ENCODE measurements at regions not wholly inside any gene's neighbourhood (a gene's known extent, or its start where the extent isn't known, plus 50 kb on each side); places are given as distances from the start of the nearest gene placed in this dataset.

DNA sequence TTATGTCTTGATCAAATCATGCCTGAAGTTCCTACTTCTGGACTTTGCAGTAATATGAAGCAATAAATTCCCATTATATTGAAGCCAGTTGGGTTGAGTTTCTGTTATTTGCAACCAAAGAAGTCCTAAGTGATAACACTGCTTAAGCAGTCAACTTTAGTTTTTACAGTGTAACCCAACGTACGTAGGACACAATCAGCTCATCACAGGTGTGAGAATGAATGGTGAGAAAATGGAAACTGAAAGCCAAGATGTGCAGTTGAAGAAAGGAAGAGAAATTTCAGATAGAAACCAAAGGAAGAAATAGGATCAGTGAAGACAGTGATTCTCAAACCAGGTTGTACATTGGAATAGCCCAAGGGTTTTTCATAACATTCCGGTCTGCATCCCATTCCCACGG, 211.4 kb upstream of the ZFP64 start:
- H3K4me3 ChIP-seq (ENCODE audit: low read length): no peak overlapping the region
- no peak overlapping the region for H3K4me2 ChIP-seq (ENCODE audit: low read length)
- H2AFZ ChIP-seq (ENCODE audit: low read depth, low read length): no peak overlapping the region

DNA sequence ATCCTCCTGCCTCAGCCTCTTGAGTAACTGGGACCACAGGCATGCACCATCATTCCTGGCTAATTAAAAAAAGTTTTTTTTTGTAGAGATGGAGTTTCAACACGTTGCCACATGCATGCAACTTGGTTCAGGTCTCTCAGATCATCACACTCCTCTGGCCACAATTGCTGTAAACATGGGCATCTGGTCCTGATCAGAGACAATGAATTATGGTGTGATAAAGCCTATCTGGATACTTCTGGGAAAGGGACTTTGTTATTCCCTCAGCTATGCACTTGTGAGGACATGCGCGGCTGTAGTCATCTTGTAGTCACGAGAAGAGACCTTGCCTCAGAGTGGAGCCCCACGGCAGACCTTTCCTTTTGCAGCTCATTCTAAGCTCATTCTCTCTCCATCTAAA, 210.9 kb upstream of the ZFP64 start:
- Histone ChIP-seq H3K4me2 (ENCODE audit: low read length) (no peak overlapping the region), H3K4me3 (ENCODE audit: low read length) (no peak overlapping the region), H3K27me3 (ENCODE audit: low read depth, low read length) (peaks cover 65% of the 10 kb centered on the region), H4K20me1 (ENCODE audit: insufficient read depth, low read length) (no peaks in the 10 kb centered on the region), H3K27ac (ENCODE audit: low read length) (no peak overlapping the region), H2AFZ (ENCODE audit: low read depth, low read length) (no peak overlapping the region), H3K9ac (ENCODE audit: low read length) (no peak overlapping the region), H3K9me3 (ENCODE audit: insufficient read depth, low read length) (no peaks in the 10 kb centered on the region), H3K4me1 (ENCODE audit: low read length) (peaks cover 16% of the 10 kb centered on the region), H3K36me3 (replicated peaks; ENCODE audit: low read depth, low read length) (no peaks in the 10 kb centered on the region), H3K79me2 (ENCODE audit: low read length) (no peaks in the 10 kb centered on the region)
- no peak for TF ChIP-seq EZH2phosphoT487 (IDR thresholded peaks at IDR 0.05; ENCODE audit: low read depth)
- TF ChIP-seq, protein P1, sequence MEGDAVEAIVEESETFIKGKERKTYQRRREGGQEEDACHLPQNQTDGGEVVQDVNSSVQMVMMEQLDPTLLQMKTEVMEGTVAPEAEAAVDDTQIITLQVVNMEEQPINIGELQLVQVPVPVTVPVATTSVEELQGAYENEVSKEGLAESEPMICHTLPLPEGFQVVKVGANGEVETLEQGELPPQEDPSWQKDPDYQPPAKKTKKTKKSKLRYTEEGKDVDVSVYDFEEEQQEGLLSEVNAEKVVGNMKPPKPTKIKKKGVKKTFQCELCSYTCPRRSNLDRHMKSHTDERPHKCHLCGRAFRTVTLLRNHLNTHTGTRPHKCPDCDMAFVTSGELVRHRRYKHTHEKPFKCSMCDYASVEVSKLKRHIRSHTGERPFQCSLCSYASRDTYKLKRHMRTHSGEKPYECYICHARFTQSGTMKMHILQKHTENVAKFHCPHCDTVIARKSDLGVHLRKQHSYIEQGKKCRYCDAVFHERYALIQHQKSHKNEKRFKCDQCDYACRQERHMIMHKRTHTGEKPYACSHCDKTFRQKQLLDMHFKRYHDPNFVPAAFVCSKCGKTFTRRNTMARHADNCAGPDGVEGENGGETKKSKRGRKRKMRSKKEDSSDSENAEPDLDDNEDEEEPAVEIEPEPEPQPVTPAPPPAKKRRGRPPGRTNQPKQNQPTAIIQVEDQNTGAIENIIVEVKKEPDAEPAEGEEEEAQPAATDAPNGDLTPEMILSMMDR (IDR thresholded peaks at IDR 0.05; ENCODE audit: low read depth, low read length): no peak

More for the DNA sequence above, 211.4 kb upstream of the ZFP64 start:
- H3K4me1 ChIP-seq (ENCODE audit: low read length): peaks cover 16% of the 10 kb centered on the region
- H3K36me3 ChIP-seq (replicated peaks; ENCODE audit: low read depth, low read length): no peaks in the 10 kb centered on the region
- H3K79me2 ChIP-seq (ENCODE audit: low read length): no peaks in the 10 kb centered on the region
- H3K9ac ChIP-seq (ENCODE audit: low read length): no peak overlapping the region
- no peak overlapping the region for H3K27ac ChIP-seq (ENCODE audit: low read length)
- H4K20me1 ChIP-seq (ENCODE audit: insufficient read depth, low read length): no peaks in the 10 kb centered on the region
- H3K27me3 ChIP-seq (ENCODE audit: low read depth, low read length): peaks cover 66% of the 10 kb centered on the region
- TF ChIP-seq EZH2phosphoT487 (IDR thresholded peaks at IDR 0.05; ENCODE audit: low read depth): no peak
- TF ChIP-seq, protein P1 (IDR thresholded peaks at IDR 0.05; ENCODE audit: low read depth, low read length): no peak
- no peaks in the 10 kb centered on the region for H3K9me3 ChIP-seq (ENCODE audit: insufficient read depth, low read length)

DNA sequence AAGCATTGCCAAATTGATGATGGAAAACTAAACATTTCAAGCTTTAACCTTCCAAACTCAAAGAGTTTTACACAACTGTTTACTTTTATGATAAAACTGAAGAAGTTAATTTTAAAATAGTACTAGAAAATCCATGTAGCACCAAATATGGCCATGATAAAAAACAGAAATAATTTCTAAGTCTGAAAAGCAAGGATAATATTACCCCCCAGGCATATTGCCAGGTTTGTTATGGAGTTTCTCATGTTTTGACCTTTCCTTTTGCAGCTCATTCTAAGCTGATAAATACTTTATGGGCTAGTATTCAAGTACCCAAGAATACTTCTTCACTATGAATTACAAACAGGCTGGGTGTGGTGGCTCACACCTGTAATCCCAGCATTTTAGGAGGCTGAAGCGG, 209.9 kb upstream of the ZFP64 start:
- Histone ChIP-seq H3K4me2 (ENCODE audit: low read length) (no peak overlapping the region), H3K36me3 (replicated peaks; ENCODE audit: low read depth, low read length) (no peaks in the 10 kb centered on the region), H2AFZ (ENCODE audit: low read depth, low read length) (no peak overlapping the region), H3K4me3 (ENCODE audit: low read length) (no peak overlapping the region), H3K9ac (ENCODE audit: low read length) (no peak overlapping the region), H3K9me3 (ENCODE audit: insufficient read depth, low read length) (no peaks in the 10 kb centered on the region), H4K20me1 (ENCODE audit: insufficient read depth, low read length) (no peaks in the 10 kb centered on the region), H3K79me2 (ENCODE audit: low read length) (no peaks in the 10 kb centered on the region), H3K27ac (ENCODE audit: low read length) (no peak overlapping the region), H3K4me1 (ENCODE audit: low read length) (peaks cover 16% of the 10 kb centered on the region), H3K27me3 (ENCODE audit: low read depth, low read length) (peaks cover 62% of the 10 kb centered on the region)
- no peak for TF ChIP-seq EZH2phosphoT487 (IDR thresholded peaks at IDR 0.05; ENCODE audit: low read depth)
- TF ChIP-seq, protein P1 (IDR thresholded peaks at IDR 0.05; ENCODE audit: low read depth, low read length): no peak

DNA sequence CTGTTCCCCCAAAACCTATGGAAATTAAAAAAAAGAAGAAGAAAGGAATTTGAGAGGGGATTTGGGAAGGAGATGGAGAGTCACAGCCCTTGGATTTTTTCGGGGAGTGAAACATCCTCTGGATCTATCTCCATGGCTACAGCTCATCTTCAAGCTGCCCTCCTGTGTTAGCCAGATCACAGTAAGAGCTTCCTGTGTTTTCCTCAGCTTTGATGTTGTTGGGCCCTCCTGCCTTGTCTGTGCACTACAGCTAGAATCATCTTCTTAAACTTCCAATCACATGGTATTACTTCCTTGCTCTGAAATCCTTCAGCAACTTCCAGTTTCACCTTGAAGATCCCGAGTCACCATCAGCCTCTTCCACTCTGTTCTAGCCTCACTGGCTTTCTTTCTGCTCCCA, 207.8 kb upstream of the ZFP64 start:
- Histone ChIP-seq H3K4me3 (ENCODE audit: low read length) (no peak overlapping the region), H3K36me3 (replicated peaks; ENCODE audit: low read depth, low read length) (no peaks in the 10 kb centered on the region), H4K20me1 (ENCODE audit: insufficient read depth, low read length) (no peaks in the 10 kb centered on the region), H3K27ac (ENCODE audit: low read length) (no peak overlapping the region), H3K4me2 (ENCODE audit: low read length) (no peak overlapping the region), H3K27me3 (ENCODE audit: low read depth, low read length) (peaks cover 66% of the 10 kb centered on the region), H3K79me2 (ENCODE audit: low read length) (no peaks in the 10 kb centered on the region), H2AFZ (ENCODE audit: low read depth, low read length) (no peak overlapping the region), H3K9ac (ENCODE audit: low read length) (no peak overlapping the region), H3K9me3 (ENCODE audit: insufficient read depth, low read length) (no peaks in the 10 kb centered on the region), H3K4me1 (ENCODE audit: low read length) (no peaks in the 10 kb centered on the region)
- no peak for TF ChIP-seq EZH2phosphoT487 (IDR thresholded peaks at IDR 0.05; ENCODE audit: low read depth)
- TF ChIP-seq, protein P1 (IDR thresholded peaks at IDR 0.05; ENCODE audit: low read depth, low read length): no peak
